GM23248 (cell line): ENCODE measurements at regions not wholly inside any gene's neighbourhood (a gene's known extent, or its start where the extent isn't known, plus 50 kb on each side); places are given as distances from the start of the nearest gene placed in this dataset.

Experiments
- DNase-seq: peaks from one replicate; pipeline ENCODE4 v3.0.0-alpha.2; 2015
- H2AFZ ChIP-seq: fragments of 200-600 bp; sonication (generic); 2 replicates; pipeline ENCODE4 v1.6.1; 2016; ENCODE audit warnings: antibody characterized with exemption
- H3F3A ChIP-seq: fragments of 200-600 bp; sonication (generic); 2 replicates; pipeline ENCODE4 v1.6.1; 2016; ENCODE audit warnings: mild to moderate bottlenecking, antibody characterized with exemption, mixed run types; ENCODE audit not compliant: insufficient read depth
- H3K27ac ChIP-seq: fragments of 200-600 bp; sonication (generic); 2 replicates; pipeline ENCODE4 v1.5.1; 2016; ENCODE audit warnings: mild to moderate bottlenecking
- H3K27me3 ChIP-seq: fragments of 200-600 bp; sonication (generic); replicated peaks from 2 replicates; pipeline ENCODE4 v1.6.1; 2016; ENCODE audit warnings: mild to moderate bottlenecking; ENCODE audit not compliant: insufficient read depth
- H3K36me3 ChIP-seq: fragments of 200-600 bp; sonication (generic); 2 replicates; pipeline ENCODE4 v1.6.1; 2016; ENCODE audit warnings: low read depth, mild to moderate bottlenecking
- H3K4me1 ChIP-seq: fragments of 200-600 bp; sonication (generic); 2 replicates; pipeline ENCODE4 v1.6.1; 2016; ENCODE audit warnings: mild to moderate bottlenecking; ENCODE audit not compliant: insufficient read depth
- H3K4me2 ChIP-seq: fragments of 200-600 bp; sonication (generic); one replicate; pipeline ENCODE4 v1.6.1; 2016; ENCODE audit warnings: mild to moderate bottlenecking; ENCODE audit not compliant: unreplicated experiment
- H3K4me3 ChIP-seq: fragments of 200-600 bp; sonication (generic); 2 replicates; pipeline ENCODE4 v1.5.1; 2016; ENCODE audit warnings: mild to moderate bottlenecking
- H3K79me2 ChIP-seq: fragments of 200-600 bp; sonication (generic); 2 replicates; pipeline ENCODE4 v1.6.1; 2016; ENCODE audit warnings: mild to moderate bottlenecking; ENCODE audit not compliant: insufficient read depth
- H3K9ac ChIP-seq: fragments of 200-600 bp; sonication (generic); 2 replicates; pipeline ENCODE4 v1.6.1; 2016; ENCODE audit warnings: mild to moderate bottlenecking
- H3K9me2 ChIP-seq: fragments of 200-600 bp; sonication (generic); 2 replicates; pipeline ENCODE4 v1.6.1; 2016; ENCODE audit warnings: mixed run types, mild to moderate bottlenecking, moderate library complexity; ENCODE audit not compliant: insufficient read depth
- H3K9me3 ChIP-seq: fragments of 200-600 bp; sonication (generic); one replicate; pipeline ENCODE4 v1.6.1; 2017; ENCODE audit warnings: low read depth
- H4K20me1 ChIP-seq: fragments of 200-600 bp; sonication (generic); 2 replicates; pipeline ENCODE4 v1.6.0; 2016; ENCODE audit not compliant: insufficient read depth
- EZH2 ChIP-seq: fragments of 200-600 bp; sonication (generic); IDR thresholded peaks from 2 replicates; pipeline ENCODE4 v1.6.1; 2018; ENCODE audit warnings: antibody characterized with exemption, mild to moderate bottlenecking; ENCODE audit not compliant: insufficient read depth, poor library complexity, severe bottlenecking
- EZH2phosphoT487 ChIP-seq: fragments of 200-600 bp; sonication (generic); IDR thresholded peaks from 2 replicates; pipeline ENCODE4 v1.6.1; 2018; ENCODE audit warnings: antibody characterized with exemption, moderate library complexity, mild to moderate bottlenecking, low read depth; ENCODE audit not compliant: insufficient read depth
- WGBS, 2 experiments: methylation state at CpG; one replicate each; pipeline ENCODE4 v1.1.6; 2015 to 2017; ENCODE audit warnings: low lambda C conversion rate in 2 of 2, low coverage in 1 of 2; ENCODE audit errors: missing lambda C conversion rate in 2 of 2; 5-methylcytosine and 5-hydroxymethylcytosine counted together
- in situ Hi-C: fragments of 300-500 bp; cut with MboI; formaldehyde crosslinking; loops from 2 replicates; pipeline ENCODE4 v1.15.0; 2020

DNA sequence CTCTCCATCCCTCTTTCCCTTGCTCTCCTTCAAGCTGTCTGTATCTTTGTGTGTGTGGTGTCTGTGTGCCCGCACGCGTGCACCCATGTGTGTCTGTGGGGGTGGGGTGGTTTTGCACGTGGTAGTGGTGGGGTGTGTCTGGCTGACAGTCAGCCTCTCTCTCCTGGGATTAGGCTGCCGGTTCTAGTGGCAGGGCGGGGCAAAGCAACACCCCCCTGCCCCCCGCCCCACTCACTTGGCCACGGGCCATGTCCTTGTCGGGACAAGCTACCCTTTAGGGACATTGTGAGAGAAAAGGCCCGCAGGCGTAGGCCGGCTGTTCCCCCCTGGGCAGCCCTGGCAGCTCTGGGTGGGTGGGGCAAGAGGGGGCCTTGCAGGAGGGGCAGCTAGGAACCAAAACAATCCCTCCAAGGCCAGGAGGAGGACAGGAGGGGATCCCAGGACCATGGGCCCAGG is 182.6 kb downstream of the ALG10 start:
- Histone ChIP-seq H3K9me2 (no peaks in the 10 kb centered on the region), H3K79me2 (no peaks in the 10 kb centered on the region), H4K20me1 (no peaks in the 10 kb centered on the region), H3K9me3 (no peaks in the 10 kb centered on the region), H3K4me3 (no peak overlapping the region), H3K27me3 (no peaks in the 10 kb centered on the region), H3K27ac (no peak overlapping the region), H2AFZ (no peak overlapping the region), H3K4me1 (no peaks in the 10 kb centered on the region), H3K36me3 (no peaks in the 10 kb centered on the region), H3K9ac (no peak overlapping the region), H3K4me2 (no peak overlapping the region), H3F3A (no peaks in the 10 kb centered on the region)
- in situ Hi-C loops = no loop called here
- 41 to 52% methylated on average over 4 to 12 of the region's 12 CpGs for WGBS, 2 experiments
- TF ChIP-seq EZH2 (no peak), EZH2phosphoT487 (no peak)
- no peak for DNase-seq

DNA sequence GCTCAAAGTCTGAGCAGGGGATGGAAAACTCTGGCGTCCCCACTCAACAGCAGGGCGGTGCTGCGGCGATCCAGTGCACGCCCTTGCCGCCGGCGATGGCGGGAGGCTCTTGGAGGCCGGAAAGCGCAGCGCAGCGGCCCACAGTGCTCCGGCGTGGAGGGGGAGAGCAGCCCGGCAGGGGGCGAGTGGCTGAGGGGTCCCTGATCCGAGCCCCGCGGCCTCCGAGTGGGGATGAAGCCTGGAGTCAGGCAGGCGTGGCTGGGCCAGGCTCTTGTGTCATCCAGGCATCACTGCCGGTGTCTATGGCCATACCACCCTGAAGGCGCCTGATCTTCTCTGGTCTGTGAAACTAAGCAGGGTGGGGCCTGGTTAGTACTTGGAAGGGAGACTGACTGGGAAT is 183.1 kb downstream of the ALG10 start:
- WGBS, 2 experiments = 58 to 66% methylated on average over 21 to 24 of the region's 24 CpGs
- DNase-seq = no peak
- H3K4me1 ChIP-seq = no peaks in the 10 kb centered on the region
- no peak overlapping the region for H2AFZ ChIP-seq
- no peaks in the 10 kb centered on the region for H3F3A ChIP-seq
- no peak overlapping the region for H3K27ac ChIP-seq
- no peaks in the 10 kb centered on the region for H3K79me2 ChIP-seq
- no peak overlapping the region for H3K4me3 ChIP-seq
- no peaks in the 10 kb centered on the region for H3K9me2 ChIP-seq
- H3K27me3 ChIP-seq = no peaks in the 10 kb centered on the region
- H3K9ac ChIP-seq = no peak overlapping the region
- no peak overlapping the region for H3K4me2 ChIP-seq
- H3K9me3 ChIP-seq = no peaks in the 10 kb centered on the region
- TF ChIP-seq EZH2 = no peak
- TF ChIP-seq EZH2phosphoT487 = no peak
- no peaks in the 10 kb centered on the region for H4K20me1 ChIP-seq
- no peaks in the 10 kb centered on the region for H3K36me3 ChIP-seq
- in situ Hi-C loops = no loop called here

DNA sequence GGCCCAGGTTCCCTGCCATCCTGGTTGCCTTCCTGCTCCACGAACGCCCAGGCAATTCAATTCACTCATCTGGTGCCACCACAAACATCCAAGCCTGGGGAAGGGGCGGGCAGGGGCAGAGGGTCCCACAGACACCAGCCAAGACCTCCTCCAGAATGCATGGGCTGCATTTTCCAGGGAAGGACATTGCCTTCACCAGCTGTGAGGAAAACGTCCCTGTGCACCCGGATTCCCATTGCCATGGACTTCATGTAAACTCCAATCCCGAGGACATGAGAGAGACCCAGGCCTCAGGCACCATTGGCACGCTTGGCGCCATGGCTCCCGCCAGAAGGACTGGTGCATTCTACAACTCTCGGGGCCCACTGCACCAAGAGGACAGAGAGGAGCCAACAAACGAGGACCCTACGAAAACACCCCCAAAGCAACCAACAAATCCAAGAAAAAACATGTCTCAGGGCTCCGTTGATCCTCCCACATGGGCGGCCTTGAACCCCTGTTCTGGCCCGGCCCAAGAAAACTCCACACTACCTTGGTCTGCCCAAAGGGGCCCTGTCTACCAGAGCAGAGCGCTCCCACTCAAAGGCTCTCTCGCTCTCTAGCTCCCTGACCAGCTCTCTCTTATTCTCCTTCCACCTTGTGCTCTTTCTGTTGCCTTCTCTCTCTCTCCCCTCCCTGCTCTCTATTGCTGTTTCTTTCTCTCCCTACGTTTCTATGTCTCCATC is 183.9 kb downstream of the ALG10 start:
- H3K4me2 ChIP-seq = no peak overlapping the region
- 23 to 27% methylated on average over 18 of the region's 18 CpGs for WGBS, 2 experiments
- no peaks in the 10 kb centered on the region for H4K20me1 ChIP-seq
- H2AFZ ChIP-seq = no peak overlapping the region
- no peak overlapping the region for H3K27ac ChIP-seq
- DNase-seq = no peak
- H3K27me3 ChIP-seq = no peaks in the 10 kb centered on the region
- no peak overlapping the region for H3K4me3 ChIP-seq
- no peaks in the 10 kb centered on the region for H3K79me2 ChIP-seq
- H3K36me3 ChIP-seq = no peaks in the 10 kb centered on the region
- H3K9me3 ChIP-seq = no peaks in the 10 kb centered on the region
- TF ChIP-seq EZH2 = no peak
- no peak for TF ChIP-seq EZH2phosphoT487
- no peaks in the 10 kb centered on the region for H3K9me2 ChIP-seq
- no peak overlapping the region for H3K9ac ChIP-seq
- in situ Hi-C loops = no loop called here
- no peaks in the 10 kb centered on the region for H3F3A ChIP-seq
- no peaks in the 10 kb centered on the region for H3K4me1 ChIP-seq

DNA sequence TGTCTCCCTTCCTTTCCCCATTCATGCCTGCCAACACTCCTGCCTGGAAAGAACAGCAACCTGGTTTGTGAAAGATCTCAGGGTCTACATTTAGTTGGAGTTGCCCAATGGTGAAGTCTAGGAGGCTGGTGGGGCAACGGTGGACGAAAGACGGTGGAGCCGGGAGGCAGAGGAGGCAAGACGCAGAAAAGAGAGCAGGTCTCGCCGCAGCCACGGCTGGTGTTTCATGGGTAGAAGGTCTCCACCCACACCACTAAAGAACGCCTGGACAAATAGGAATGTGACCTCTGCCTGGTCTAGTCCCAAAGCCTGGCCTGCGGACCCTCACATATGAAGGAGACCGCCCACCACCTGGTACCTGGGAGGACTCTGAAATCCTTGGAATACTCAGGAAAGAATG is 185.6 kb downstream of the ALG10 start:
- no peak overlapping the region for H3K9ac ChIP-seq
- no peak for TF ChIP-seq EZH2phosphoT487
- no peaks in the 10 kb centered on the region for H3K4me1 ChIP-seq
- in situ Hi-C loops = no loop called here
- H3K9me2 ChIP-seq = no peaks in the 10 kb centered on the region
- H3K4me3 ChIP-seq = no peak overlapping the region
- H3F3A ChIP-seq = no peaks in the 10 kb centered on the region
- H3K4me2 ChIP-seq = no peak overlapping the region
- H3K9me3 ChIP-seq = no peaks in the 10 kb centered on the region
- 73% methylated on average over 11 of the region's 11 CpGs for WGBS, 2 experiments
- no peak for DNase-seq
- no peaks in the 10 kb centered on the region for H4K20me1 ChIP-seq
- no peak overlapping the region for H3K27ac ChIP-seq
- H2AFZ ChIP-seq = no peak overlapping the region
- H3K27me3 ChIP-seq = no peaks in the 10 kb centered on the region
- H3K36me3 ChIP-seq = no peaks in the 10 kb centered on the region
- H3K79me2 ChIP-seq = no peaks in the 10 kb centered on the region
